Activated T-cell treated with anti-CD3 and anti-CD28 coated beads, Interleukin-2, amount 50 U/mL, for 72 hours (primary cell): ENCODE measurements at regions not wholly inside any gene's neighbourhood (a gene's known extent, or its start where the extent isn't known, plus 50 kb on each side); places are given as distances from the start of the nearest gene placed in this dataset.

Experiments
- ATAC-seq, 2 donors: fragments of 150-1000 bp; cut with Tn5 transposase; replicated peaks in 1 of 2; 2 replicates each; pipeline ENCODE4 v1.10.0; 2021; ENCODE audit warnings: moderate library complexity in 2 of 2, mild to moderate bottlenecking in 1 of 2
- DNase-seq, 2 donors: peaks; one replicate each; pipeline ENCODE4 v3.0.0; 2021 to 2022; ENCODE audit warnings: mixed read lengths in 1 of 2
- H3K27ac Mint-ChIP-seq: one replicate; pipeline ENCODE4 v1.8.0; 2022; ENCODE audit warnings: mild to moderate bottlenecking, moderate library complexity, mixed read lengths
- H3K27me3 Mint-ChIP-seq: one replicate; pipeline ENCODE4 v1.8.0; 2022; ENCODE audit warnings: low read depth, mixed read lengths
- H3K36me3 Mint-ChIP-seq, 2 donors: one replicate each; pipeline ENCODE4 v1.8.0; 2022; ENCODE audit warnings: mixed read lengths in 2 of 2, mild to moderate bottlenecking in 1 of 2; ENCODE audit not compliant: insufficient read depth in 2 of 2
- H3K4me1 Mint-ChIP-seq: one replicate; pipeline ENCODE4 v1.8.0; 2022; ENCODE audit warnings: low read depth, mixed read lengths
- H3K4me3 Mint-ChIP-seq, 2 donors: one replicate each; pipeline ENCODE4 v1.8.0; 2022; ENCODE audit warnings: mild to moderate bottlenecking in 2 of 2, mixed read lengths in 2 of 2, moderate library complexity in 2 of 2
- H3K9me3 Mint-ChIP-seq, 2 donors: one replicate each; pipeline ENCODE4 v1.8.0; 2022; ENCODE audit warnings: mixed read lengths in 2 of 2

GRCh38 chr1:106038260-106038659 is 1018.2 kb upstream of the PRMT6 start:
- peaks cover 0 to 2% of the 10 kb centered on the region in 2 donors for H3K36me3 Mint-ChIP-seq
- no peak overlapping the region for H3K27ac Mint-ChIP-seq
- H3K27me3 Mint-ChIP-seq: no peaks in the 10 kb centered on the region
- H3K4me1 Mint-ChIP-seq: no peaks in the 10 kb centered on the region
- H3K4me3 Mint-ChIP-seq: no peak overlapping the region
- DNase-seq (no peak), ATAC-seq (no peak)
- peaks cover 9 to 13% of the 10 kb centered on the region in 2 donors for H3K9me3 Mint-ChIP-seq

GRCh38 chr1:106043971-106044370 is 1012.5 kb upstream of the PRMT6 start:
- H3K36me3 Mint-ChIP-seq: peaks cover 0 to 2% of the 10 kb centered on the region in 2 donors
- peaks cover 9 to 16% of the 10 kb centered on the region in 2 donors for H3K9me3 Mint-ChIP-seq

GRCh38 chr1:106047210-106047609 is 1009.3 kb upstream of the PRMT6 start:
- peaks cover 10 to 19% of the 10 kb centered on the region in 2 donors for H3K9me3 Mint-ChIP-seq
- no peak for ATAC-seq
- H3K27ac Mint-ChIP-seq: no peak overlapping the region
- no peaks in the 10 kb centered on the region for H3K36me3 Mint-ChIP-seq
- no peaks in the 10 kb centered on the region for H3K27me3 Mint-ChIP-seq
- no peak overlapping the region for H3K4me3 Mint-ChIP-seq
- no peak for DNase-seq
- H3K4me1 Mint-ChIP-seq: no peaks in the 10 kb centered on the region

More at GRCh38 chr1:106043971-106044370, 1012.5 kb upstream of the PRMT6 start:
- ATAC-seq: no peak
- Mint-ChIP-seq H3K27me3 (no peaks in the 10 kb centered on the region), H3K4me3 (no peak overlapping the region), H3K4me1 (no peaks in the 10 kb centered on the region), H3K27ac (no peak overlapping the region)
- DNase-seq: no peak

- Mint-ChIP-seq H3K27ac (no peak overlapping the region), H3K4me3 (no peak overlapping the region), H3K4me1 (no peaks in the 10 kb centered on the region), H3K36me3 (peaks cover 0 to 2% of the 10 kb centered on the region in 2 donors), H3K9me3 (peaks cover 6 to 22% of the 10 kb centered on the region in 2 donors), H3K27me3 (no peaks in the 10 kb centered on the region)
- DNase-seq (no peak), ATAC-seq (no peak)
These were observed 1006.9 kb upstream of the PRMT6 start for GRCh38 chr1:106049595-106049994.

GRCh38 chr1:106055855-106056254 is 1000.6 kb upstream of the PRMT6 start:
- Mint-ChIP-seq H3K4me3 (no peak overlapping the region), H3K4me1 (no peaks in the 10 kb centered on the region), H3K27ac (no peak overlapping the region), H3K36me3 (peaks cover 0 to 2% of the 10 kb centered on the region in 2 donors), H3K9me3 (peaks cover 5 to 21% of the 10 kb centered on the region in 2 donors), H3K27me3 (no peaks in the 10 kb centered on the region)
- ATAC-seq (no peak), DNase-seq (no peak)

- Mint-ChIP-seq H3K27me3 (no peaks in the 10 kb centered on the region), H3K27ac (no peak overlapping the region), H3K4me1 (no peaks in the 10 kb centered on the region), H3K36me3 (no peaks in the 10 kb centered on the region), H3K4me3 (no peak overlapping the region), H3K9me3 (peaks cover 0 to 11% of the 10 kb centered on the region in 2 donors)
- DNase-seq: no peak
- no peak for ATAC-seq
These were observed 994.6 kb upstream of the PRMT6 start for GRCh38 chr1:106061586-106062495.

- Mint-ChIP-seq H3K9me3 (peaks cover 0 to 9% of the 10 kb centered on the region in 2 donors), H3K27ac (no peak overlapping the region), H3K4me3 (no peak overlapping the region), H3K27me3 (no peaks in the 10 kb centered on the region), H3K36me3 (no peaks in the 10 kb centered on the region), H3K4me1 (no peaks in the 10 kb centered on the region)
- no peak for DNase-seq
- ATAC-seq: no peak
These were observed 993.0 kb upstream of the PRMT6 start for GRCh38 chr1:106063510-106063909.

- Mint-ChIP-seq H3K27me3 (no peaks in the 10 kb centered on the region), H3K27ac (no peak overlapping the region), H3K4me1 (no peaks in the 10 kb centered on the region), H3K4me3 (no peak overlapping the region), H3K9me3 (peaks cover 0 to 3% of the 10 kb centered on the region in 2 donors), H3K36me3 (no peaks in the 10 kb centered on the region)
- no peak for ATAC-seq
- no peak for DNase-seq
These were observed 983.4 kb upstream of the PRMT6 start for GRCh38 chr1:106072909-106073600.

- H3K27me3 Mint-ChIP-seq: no peaks in the 10 kb centered on the region
- no peaks in the 10 kb centered on the region for H3K4me1 Mint-ChIP-seq
- DNase-seq: no peak
- H3K4me3 Mint-ChIP-seq: no peak overlapping the region
- no peak overlapping the region for H3K27ac Mint-ChIP-seq
- peaks cover 4 to 10% of the 10 kb centered on the region in 2 donors for H3K9me3 Mint-ChIP-seq
- ATAC-seq: no peak
- H3K36me3 Mint-ChIP-seq: peaks cover 0 to 2% of the 10 kb centered on the region in 2 donors
These were observed 975.7 kb upstream of the PRMT6 start for GRCh38 chr1:106080608-106081325.

- no peak overlapping the region for H3K27ac Mint-ChIP-seq
- H3K27me3 Mint-ChIP-seq: no peaks in the 10 kb centered on the region
- no peak overlapping the region for H3K4me3 Mint-ChIP-seq
- peaks cover 7 to 8% of the 10 kb centered on the region in 2 donors for H3K9me3 Mint-ChIP-seq
- ATAC-seq (no peak), DNase-seq (no peak)
- H3K4me1 Mint-ChIP-seq: no peaks in the 10 kb centered on the region
- no peaks in the 10 kb centered on the region for H3K36me3 Mint-ChIP-seq
These were observed 945.4 kb upstream of the PRMT6 start for GRCh38 chr1:106111044-106111443.

GRCh38 chr1:106113851-106114250 is 942.6 kb upstream of the PRMT6 start:
- no peaks in the 10 kb centered on the region for H3K4me1 Mint-ChIP-seq
- no peaks in the 10 kb centered on the region for H3K27me3 Mint-ChIP-seq
- DNase-seq: no peak
- no peak for ATAC-seq
- H3K4me3 Mint-ChIP-seq: no peak overlapping the region
- no peak overlapping the region for H3K27ac Mint-ChIP-seq
- H3K9me3 Mint-ChIP-seq: peaks cover 2 to 7% of the 10 kb centered on the region in 2 donors
- H3K36me3 Mint-ChIP-seq: no peaks in the 10 kb centered on the region

- H3K4me3 Mint-ChIP-seq: no peak overlapping the region
- peaks cover 2 to 4% of the 10 kb centered on the region in 2 donors for H3K9me3 Mint-ChIP-seq
- no peaks in the 10 kb centered on the region for H3K36me3 Mint-ChIP-seq
- no peaks in the 10 kb centered on the region for H3K27me3 Mint-ChIP-seq
- H3K27ac Mint-ChIP-seq: no peak overlapping the region
- no peaks in the 10 kb centered on the region for H3K4me1 Mint-ChIP-seq
- DNase-seq: no peak
- no peak for ATAC-seq
These were observed 935.7 kb upstream of the PRMT6 start for GRCh38 chr1:106120789-106121188.

- H3K9me3 Mint-ChIP-seq: peaks cover 3 to 4% of the 10 kb centered on the region in 2 donors
- no peak overlapping the region for H3K4me3 Mint-ChIP-seq
- H3K27me3 Mint-ChIP-seq: no peaks in the 10 kb centered on the region
- H3K4me1 Mint-ChIP-seq: no peaks in the 10 kb centered on the region
- no peak for ATAC-seq
- peaks cover 0 to 2% of the 10 kb centered on the region in 2 donors for H3K36me3 Mint-ChIP-seq
- no peak overlapping the region for H3K27ac Mint-ChIP-seq
- no peak for DNase-seq
These were observed 934.7 kb upstream of the PRMT6 start for GRCh38 chr1:106121728-106122127.
